ENCODE measurements at regions not wholly inside any gene's neighbourhood (a gene's known extent, or its start where the extent isn't known, plus 50 kb on each side); places are given as distances from the start of the nearest gene placed in this dataset.

GRCh38 chr12:107226126-107226525, 132.8 kb upstream of the CRY1 start:
- no peak for FAIRE-seq

GRCh38 chr12:107228076-107228475, 134.7 kb upstream of the CRY1 start:
- FAIRE-seq = no peak

GRCh38 chr12:107229827-107230226, 136.5 kb upstream of the CRY1 start:
- no peak for FAIRE-seq

GRCh38 chr12:107231303-107231702, 138.0 kb upstream of the CRY1 start:
- no peak for FAIRE-seq

GRCh38 chr12:107233551-107233950, 140.2 kb upstream of the CRY1 start:
- FAIRE-seq = no peak

GRCh38 chr12:107235600-107235999, 142.3 kb upstream of the CRY1 start:
- FAIRE-seq = no peak

- FAIRE-seq = no peak
Measured at GRCh38 chr12:107236824-107237511, 143.6 kb upstream of the CRY1 start.

GRCh38 chr12:107238296-107238695, 144.9 kb upstream of the CRY1 start:
- no peak for FAIRE-seq

GRCh38 chr12:107241411-107241810, 148.1 kb upstream of the CRY1 start:
- no peak for FAIRE-seq

- FAIRE-seq = no peak
Measured at GRCh38 chr12:107242189-107242588, 148.8 kb upstream of the CRY1 start.

- no peak for FAIRE-seq
Measured at GRCh38 chr12:107243341-107243740, 150.0 kb upstream of the CRY1 start.

- no peak for FAIRE-seq
Measured at GRCh38 chr12:107244584-107244983, 151.2 kb upstream of the CRY1 start.

- FAIRE-seq = no peak
Measured at GRCh38 chr12:107247650-107248049, 154.3 kb upstream of the CRY1 start.

GRCh38 chr12:107248187-107248586, 154.8 kb upstream of the CRY1 start:
- FAIRE-seq = no peak

GRCh38 chr12:107251288-107251687, 157.9 kb upstream of the CRY1 start:
- FAIRE-seq = no peak

- FAIRE-seq = no peak
Measured at GRCh38 chr12:107253361-107253760, 160.0 kb upstream of the CRY1 start.

GRCh38 chr12:107254258-107254856, 161.0 kb upstream of the CRY1 start:
- no peak for FAIRE-seq

GRCh38 chr12:107258780-107259179, 165.4 kb upstream of the CRY1 start:
- FAIRE-seq = no peak

GRCh38 chr12:107263980-107264379, 170.6 kb upstream of the CRY1 start:
- FAIRE-seq = no peak

- FAIRE-seq = no peak
Measured at GRCh38 chr12:107264667-107265066, 171.3 kb upstream of the CRY1 start.

GRCh38 chr12:107267604-107268003, 174.3 kb upstream of the CRY1 start:
- no peak for FAIRE-seq

- FAIRE-seq = no peak
Measured at GRCh38 chr12:107271523-107271922, 178.2 kb upstream of the CRY1 start.

GRCh38 chr12:107275530-107275929, 182.2 kb upstream of the CRY1 start:
- no peak for FAIRE-seq

GRCh38 chr12:107277855-107278254, 184.5 kb upstream of the CRY1 start:
- FAIRE-seq = no peak

- no peak for FAIRE-seq
Measured at GRCh38 chr12:107282628-107283027, 189.3 kb upstream of the CRY1 start.
